GM19351 (cell line): ENCODE measurements at regions not wholly inside any gene's neighbourhood (a gene's known extent, or its start where the extent isn't known, plus 50 kb on each side); places are given as distances from the start of the nearest gene placed in this dataset.
A peak's percentile ranks its signal among the peaks of the same experiment; 100 is the strongest.

Experiments
- ATAC-seq: cut with Tn5 transposase; IDR thresholded peaks from one replicate; pipeline ENCODE4 v1.9.1; 2021; ENCODE audit warnings: mild to moderate bottlenecking, moderate library complexity; ENCODE audit not compliant: unreplicated experiment

DNA sequence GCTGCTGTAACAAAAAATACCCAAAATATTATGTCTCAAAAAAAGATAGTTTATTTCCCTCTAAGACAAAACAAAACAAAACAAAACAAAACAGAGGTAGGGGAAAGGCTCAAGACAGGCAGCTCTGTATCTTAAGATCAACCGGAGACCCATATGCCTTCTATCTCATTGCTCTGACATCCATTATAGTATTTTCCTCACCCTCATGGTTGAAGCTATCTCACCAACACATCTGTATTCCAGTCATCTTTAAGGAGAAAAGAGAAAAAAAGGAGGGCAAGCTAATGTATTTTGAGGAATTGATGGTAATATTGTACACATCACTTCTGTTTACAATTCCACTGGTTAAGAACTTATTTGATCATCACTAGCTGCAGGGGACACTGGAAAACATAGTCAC is 239.7 kb downstream of the ICOS start:
- no peak for ATAC-seq

DNA sequence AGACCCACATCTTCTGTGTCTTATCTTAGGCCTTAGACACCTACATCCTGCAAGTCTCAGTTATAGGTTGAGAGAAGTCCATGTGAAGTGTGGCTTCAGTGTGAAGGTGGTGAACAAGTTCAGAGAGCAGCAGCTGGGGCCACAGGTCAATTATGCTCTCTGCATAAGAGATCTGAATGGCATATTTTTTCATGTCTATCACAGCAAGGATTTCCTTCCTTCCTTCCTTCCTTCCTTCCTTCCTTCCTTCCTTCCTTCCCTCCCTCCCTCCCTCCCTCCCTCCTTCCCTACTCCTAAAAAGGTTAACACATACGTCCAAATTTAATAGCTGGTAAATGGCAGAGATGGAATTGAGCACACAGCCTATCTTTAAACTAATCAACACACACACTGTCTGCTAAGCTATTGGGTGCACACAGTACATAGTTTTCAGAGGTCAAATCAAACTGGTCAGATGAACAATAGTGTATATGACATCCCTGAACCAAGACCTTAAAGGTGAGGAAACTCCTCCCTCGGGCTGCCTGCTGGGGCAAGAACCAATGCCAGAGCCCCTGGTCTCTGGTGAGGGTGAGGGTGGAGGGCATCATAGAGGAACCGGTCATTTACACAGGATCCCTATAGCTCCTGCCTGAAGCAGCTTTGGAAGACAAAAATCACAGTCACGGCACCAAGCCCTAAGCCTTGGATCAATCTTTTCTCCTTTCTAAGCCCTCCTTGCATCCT is 240.9 kb downstream of the ICOS start:
- ATAC-seq = peak; percentile 24

GRCh38 chr2:204177977-204178522 is 241.5 kb downstream of the ICOS start:
- ATAC-seq = peak; percentile 92

- no peak for ATAC-seq
Measured at GRCh38 chr2:204180649-204181048, 244.1 kb downstream of the ICOS start.

DNA sequence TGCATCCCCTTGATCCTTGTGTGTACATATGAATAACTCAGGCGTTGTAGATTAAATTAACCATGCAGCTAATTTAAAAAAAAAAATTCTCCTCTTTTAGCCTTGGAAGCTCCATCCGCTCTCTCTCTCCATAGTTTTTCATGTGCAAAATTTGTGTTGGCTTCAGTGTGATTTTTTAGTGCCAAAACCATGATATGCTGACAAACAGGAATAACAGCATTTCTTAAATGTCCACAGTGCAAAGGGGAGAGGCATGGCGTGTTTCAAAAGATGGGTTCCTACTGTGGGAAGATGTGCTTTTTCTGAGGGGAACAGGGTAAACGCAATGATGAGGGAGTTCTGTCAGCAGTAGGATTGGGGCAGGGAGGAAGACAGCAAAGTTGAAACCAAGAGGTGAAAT is 247.0 kb downstream of the ICOS start:
- ATAC-seq = no peak

GRCh38 chr2:204184226-204184625 is 247.7 kb downstream of the ICOS start:
- ATAC-seq = no peak

GRCh38 chr2:204187229-204188083 is 250.9 kb downstream of the ICOS start:
- ATAC-seq = no peak

- no peak for ATAC-seq
Measured at GRCh38 chr2:204191574-204191973, 255.0 kb downstream of the ICOS start.

- ATAC-seq = no peak
Measured at GRCh38 chr2:204195498-204195897, 258.9 kb downstream of the ICOS start.

- no peak for ATAC-seq
Measured at GRCh38 chr2:204197336-204198005, 260.9 kb downstream of the ICOS start.

- no peak for ATAC-seq
Measured at GRCh38 chr2:204199357-204199756, 262.8 kb downstream of the ICOS start.

DNA sequence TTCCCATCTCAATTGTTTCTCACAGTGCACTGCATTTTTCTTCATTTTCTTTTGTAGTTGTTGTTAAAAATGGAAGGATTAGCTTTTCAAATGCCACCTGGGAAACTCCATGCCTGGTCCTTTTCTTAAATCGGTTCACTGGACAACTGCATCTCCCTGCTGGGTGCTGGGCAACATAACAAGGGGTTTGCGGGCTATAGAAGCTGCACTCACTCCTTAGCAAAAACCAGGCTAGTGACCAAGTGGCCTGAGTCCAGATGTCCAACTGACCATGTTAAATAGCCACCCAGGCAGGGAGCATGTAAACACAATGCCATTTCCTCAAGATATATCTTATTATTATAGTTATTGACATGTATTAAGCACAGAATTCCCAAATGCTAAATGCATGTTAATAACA is 264.9 kb downstream of the ICOS start:
- ATAC-seq = no peak

- no peak for ATAC-seq
Measured at GRCh38 chr2:204202253-204202652, 265.7 kb downstream of the ICOS start.

DNA sequence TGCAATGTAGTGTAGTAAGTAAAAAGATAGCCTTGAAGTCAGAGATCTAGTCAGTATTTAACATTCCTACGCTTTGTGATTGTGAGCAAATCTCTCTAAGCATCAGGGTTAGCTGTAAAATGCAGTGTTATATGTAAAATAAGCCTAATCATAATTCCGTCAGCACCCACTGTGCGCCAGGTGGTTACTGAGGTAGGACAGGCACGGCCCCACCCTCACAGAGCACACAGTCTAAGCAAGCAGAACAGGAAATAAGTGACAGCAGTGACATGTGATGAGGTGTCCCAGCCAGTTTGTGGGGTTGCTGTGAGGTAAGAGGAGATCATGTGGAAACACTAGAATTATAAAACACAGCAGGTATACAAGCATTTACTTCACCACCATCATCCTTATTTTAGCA is 267.1 kb downstream of the ICOS start:
- ATAC-seq = no peak

DNA sequence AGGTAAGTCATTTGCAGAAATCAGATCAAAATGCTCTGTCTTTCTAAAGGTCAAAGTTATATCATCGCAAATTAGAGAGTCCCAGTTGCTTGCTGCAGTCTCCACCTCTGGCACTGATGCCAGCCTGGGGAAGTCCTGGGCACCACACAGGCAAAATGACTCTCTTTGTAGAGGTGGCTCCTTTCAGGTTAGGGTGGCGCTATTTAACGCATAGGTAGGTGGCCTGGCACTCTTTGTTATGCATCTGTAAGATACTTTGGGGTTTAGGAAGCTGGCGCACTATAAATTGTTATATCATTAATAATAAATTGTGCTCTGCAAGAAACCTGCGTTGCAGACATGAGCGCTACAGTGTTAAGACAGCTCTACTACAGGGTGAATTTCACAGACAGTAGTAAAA is 268.5 kb downstream of the ICOS start:
- ATAC-seq = no peak

DNA sequence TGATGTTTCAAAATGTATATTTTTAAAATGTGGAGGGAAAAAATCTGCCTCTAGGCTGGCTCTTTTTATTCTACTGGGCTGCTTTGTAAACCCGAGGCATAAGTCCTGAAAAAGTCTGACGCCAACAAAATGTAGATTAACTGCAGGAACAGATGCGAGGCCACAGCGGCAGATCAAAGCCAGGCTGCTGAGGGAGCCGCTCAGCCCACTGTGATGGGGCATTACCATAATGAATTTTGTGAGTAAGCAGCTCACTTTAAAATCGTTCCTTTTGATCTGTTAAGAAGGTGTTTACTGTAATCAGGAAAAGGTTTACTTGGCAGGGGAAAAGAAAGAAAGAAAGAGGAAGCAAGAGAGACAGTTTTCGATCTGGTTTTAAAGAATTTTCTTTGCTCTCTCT is 269.0 kb downstream of the ICOS start:
- no peak for ATAC-seq

DNA sequence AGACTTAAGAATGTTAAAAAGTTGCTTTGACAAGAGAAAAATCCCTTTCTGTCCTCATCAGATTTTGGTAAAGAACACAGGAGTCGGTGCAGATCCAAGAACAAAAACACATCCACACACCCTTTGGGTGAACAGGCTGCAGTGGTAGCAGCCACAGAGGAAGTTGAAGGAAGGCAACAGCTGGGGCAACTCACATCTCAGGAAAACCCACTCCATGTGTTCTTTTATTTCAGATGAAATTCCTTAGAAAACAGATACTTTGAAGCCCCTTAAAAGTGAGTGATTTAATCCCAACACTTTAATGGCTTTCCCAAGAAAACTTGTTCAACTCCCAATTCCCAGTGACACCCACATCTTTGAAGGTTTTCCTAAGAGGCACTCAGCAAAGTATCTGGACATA is 271.3 kb downstream of the ICOS start:
- ATAC-seq = no peak

- no peak for ATAC-seq
Measured at GRCh38 chr2:204213588-204213987, 277.0 kb downstream of the ICOS start.

DNA sequence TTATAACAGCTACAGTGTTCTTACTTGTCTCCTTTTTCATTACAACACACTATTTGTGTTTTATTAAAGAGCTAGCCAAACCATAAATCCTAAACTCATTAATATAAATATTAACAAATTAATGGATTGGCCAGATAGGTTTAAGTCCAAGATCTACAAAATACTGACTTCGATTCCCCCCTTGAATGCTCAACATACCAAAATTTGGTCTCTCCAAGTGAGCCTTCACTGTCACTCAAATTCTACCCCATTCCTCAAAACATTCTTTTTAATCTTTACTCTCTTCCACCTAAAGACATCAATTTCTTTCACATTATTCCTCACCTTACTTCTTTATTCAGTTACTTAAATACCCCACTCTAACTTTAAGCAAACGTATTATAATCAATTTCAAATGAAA is 281.5 kb downstream of the ICOS start:
- no peak for ATAC-seq

- ATAC-seq = no peak
Measured at GRCh38 chr2:204219196-204219595, 282.6 kb downstream of the ICOS start.

DNA sequence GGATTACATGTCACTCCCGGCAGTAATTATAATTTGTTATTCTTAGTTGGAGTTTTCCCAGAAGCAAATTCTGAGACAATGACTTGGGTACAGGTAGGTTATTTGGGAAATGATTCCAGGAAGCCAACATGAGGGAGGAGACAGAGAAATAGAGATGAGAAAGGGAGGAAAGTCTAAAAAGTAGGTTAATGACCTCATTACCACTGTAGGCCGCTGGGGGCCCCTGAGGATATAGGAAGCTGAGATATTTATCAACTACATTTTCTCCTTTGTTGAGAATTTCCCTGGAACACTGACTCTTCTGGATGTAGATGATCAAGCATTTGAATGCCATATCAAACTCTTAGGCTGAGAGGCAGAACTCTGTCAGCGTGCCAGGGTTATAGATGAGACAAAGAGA is 284.3 kb downstream of the ICOS start:
- ATAC-seq = no peak

GRCh38 chr2:204223046-204223445 is 286.5 kb downstream of the ICOS start:
- no peak for ATAC-seq
